SH-SY5Y (cell line): ENCODE measurements at regions not wholly inside any gene's neighbourhood (a gene's known extent, or its start where the extent isn't known, plus 50 kb on each side); places are given as distances from the start of the nearest gene placed in this dataset.

Experiments
- GATA2 ChIP-seq: IDR thresholded peaks from 2 replicates; pipeline ENCODE4 v1.6.1; 2011; ENCODE audit warnings: mild to moderate bottlenecking, low read depth, low read length
- GATA3 ChIP-seq: IDR thresholded peaks from 2 replicates; pipeline ENCODE4 v1.6.1; 2011; ENCODE audit warnings: low read depth, mild to moderate bottlenecking, low read length, moderate library complexity

DNA sequence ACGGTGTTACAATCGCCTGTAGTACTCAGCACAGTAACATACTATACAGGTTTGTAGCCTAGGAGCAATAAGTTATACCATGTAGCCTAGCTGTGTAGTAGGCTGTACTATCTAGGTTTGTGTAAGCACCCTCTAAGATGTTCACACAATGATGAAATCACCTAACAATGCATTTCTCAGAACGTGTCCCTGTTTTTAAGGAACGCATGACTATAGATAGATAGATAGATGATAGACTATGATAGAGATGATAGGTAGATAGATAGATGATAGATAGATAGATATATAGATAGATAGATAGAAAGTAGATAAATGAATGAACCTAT lies 203.9 kb downstream of the FAM76B start:
- no peak for TF ChIP-seq GATA2
- TF ChIP-seq GATA3, result no peak
